MCF 10A (cell line): ENCODE measurements at regions not wholly inside any gene's neighbourhood (a gene's known extent, or its start where the extent isn't known, plus 50 kb on each side); places are given as distances from the start of the nearest gene placed in this dataset.
"Not testable (repeated sequence)": the region's sequence is repeated elsewhere in the genome, so short reads cannot be mapped to it uniquely, and the experiment has no call there.

ENCODE experiments used
- BruUV-seq: library from RNA; stranded (reverse); fragments of 400-500 nt; replicated peaks from 2 replicates; lab custom pipeline; 2021; lab: Mats Ljungman, UMichigan
- CTCF ChIA-PET: fragments of 300-600 bp; sonication (Branson Sonifier 250); formaldehyde crosslinking; extraction: SDS; loops from one replicate; lab custom pipeline; 2021; ENCODE audit warnings: antibody characterized with exemption, inconsistent platforms; lab: Yijun Ruan, JAX
- POLR2A ChIA-PET: fragments of 300-600, 350-650 bp; sonication (Branson Sonifier 250); formaldehyde crosslinking; extraction: SDS; loops from one replicate; lab custom pipeline; 2020; ENCODE audit warnings: antibody characterized with exemption, inconsistent platforms; lab: Yijun Ruan, JAX
- DNase-seq: peaks from one replicate; pipeline ENCODE4 v3.0.0-alpha.2; 2018; ENCODE audit not compliant: unreplicated experiment
- H3K27ac Mint-ChIP-seq: one replicate; pipeline ENCODE4 v1.8.0; 2022; ENCODE audit warnings: mild to moderate bottlenecking, low read depth, mixed read lengths; ENCODE audit not compliant: unreplicated experiment
- H3K27me3 Mint-ChIP-seq: one replicate; pipeline ENCODE4 v1.8.0; 2022; ENCODE audit warnings: mixed read lengths; ENCODE audit not compliant: insufficient read depth, unreplicated experiment
- H3K36me3 Mint-ChIP-seq: one replicate; pipeline ENCODE4 v1.8.0; 2022; ENCODE audit warnings: mild to moderate bottlenecking, moderate library complexity, mixed read lengths; ENCODE audit not compliant: insufficient read depth, unreplicated experiment
- H3K4me1 Mint-ChIP-seq: one replicate; pipeline ENCODE4 v1.8.0; 2022; ENCODE audit warnings: mixed read lengths; ENCODE audit not compliant: insufficient read depth, unreplicated experiment
- H3K4me3 Mint-ChIP-seq: one replicate; pipeline ENCODE4 v1.8.0; 2022; ENCODE audit warnings: mild to moderate bottlenecking, moderate library complexity, mixed read lengths; ENCODE audit not compliant: unreplicated experiment
- H3K9me3 Mint-ChIP-seq: one replicate; pipeline ENCODE4 v1.8.0; 2022; ENCODE audit warnings: mixed read lengths; ENCODE audit not compliant: unreplicated experiment
- CTCF ChIP-seq: fragments of 200-600 bp; IDR thresholded peaks from one replicate; pipeline ENCODE4 v1.8.0; 2022; ENCODE audit warnings: antibody characterized with exemption, mild to moderate bottlenecking; ENCODE audit not compliant: unreplicated experiment
- intact Hi-C: fragments of 100-400 bp; cut with micrococcal nuclease; formaldehyde crosslinking; loops from 2 replicates; pipeline ENCODE4 v1.14.1; 2022

DNA sequence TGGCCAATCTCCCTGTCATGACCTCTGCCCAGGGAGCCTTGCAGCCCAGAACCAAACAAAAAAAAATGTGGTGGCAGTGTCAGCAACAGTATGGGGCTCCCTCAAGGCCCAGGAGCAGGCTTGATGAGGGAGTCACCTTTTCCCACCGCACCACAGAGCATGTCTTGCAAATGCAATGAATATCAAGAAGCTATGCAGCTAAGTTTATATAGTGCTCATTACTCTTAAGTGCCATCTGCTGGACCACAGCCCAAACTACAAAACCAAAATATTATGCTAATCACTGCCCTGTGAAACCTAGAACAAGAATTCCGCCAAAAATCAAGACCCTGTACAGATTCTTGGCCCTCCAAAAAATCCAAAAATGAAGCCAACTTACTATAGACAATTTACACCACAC, 65.9 kb downstream of the PABPC5 start:
- BruUV-seq, H3K27ac Mint-ChIP-seq, H3K4me1 Mint-ChIP-seq, H3K4me3 Mint-ChIP-seq, intact Hi-C loops, CTCF ChIA-PET, H3K27me3 Mint-ChIP-seq, H3K9me3 Mint-ChIP-seq, H3K36me3 Mint-ChIP-seq, POLR2A ChIA-PET: not testable (repeated sequence)
- peak; percentile 34 for TF ChIP-seq CTCF
- peak; percentile 3 for DNase-seq

DNA sequence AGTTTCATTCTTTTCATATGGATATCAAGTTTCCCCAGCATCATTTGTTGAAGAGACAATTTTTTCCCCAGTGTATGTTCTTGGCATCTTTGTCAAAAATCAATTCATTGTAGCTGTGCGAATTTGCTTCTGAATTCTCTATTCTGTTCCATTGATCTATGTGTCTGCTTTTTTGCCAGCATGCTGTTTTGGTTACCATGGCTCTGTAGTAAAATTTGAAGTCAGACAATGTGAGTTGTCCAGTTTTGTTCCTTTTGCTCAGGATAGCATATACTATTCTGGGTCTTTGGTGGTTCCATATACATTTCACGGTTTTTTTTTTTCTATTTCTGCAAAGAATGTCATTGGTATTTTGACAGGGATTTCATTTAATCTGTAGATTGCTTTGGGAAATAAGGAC, 95.6 kb downstream of the PABPC5 start:
- H3K4me1 Mint-ChIP-seq, H3K9me3 Mint-ChIP-seq, intact Hi-C loops, H3K4me3 Mint-ChIP-seq, H3K36me3 Mint-ChIP-seq, CTCF ChIA-PET, H3K27ac Mint-ChIP-seq, POLR2A ChIA-PET, H3K27me3 Mint-ChIP-seq, DNase-seq, BruUV-seq: not testable (repeated sequence)

GRCh38 chrX:91563127-91563526, 128.5 kb downstream of the PABPC5 start:
- POLR2A ChIA-PET, H3K27me3 Mint-ChIP-seq, intact Hi-C loops, H3K36me3 Mint-ChIP-seq, H3K27ac Mint-ChIP-seq, H3K4me3 Mint-ChIP-seq, DNase-seq, CTCF ChIA-PET, H3K4me1 Mint-ChIP-seq, H3K9me3 Mint-ChIP-seq, BruUV-seq: not testable (repeated sequence)
